ENCODE measurements at regions not wholly inside any gene's neighbourhood (a gene's known extent, or its start where the extent isn't known, plus 50 kb on each side); places are given as distances from the start of the nearest gene placed in this dataset.

DNA sequence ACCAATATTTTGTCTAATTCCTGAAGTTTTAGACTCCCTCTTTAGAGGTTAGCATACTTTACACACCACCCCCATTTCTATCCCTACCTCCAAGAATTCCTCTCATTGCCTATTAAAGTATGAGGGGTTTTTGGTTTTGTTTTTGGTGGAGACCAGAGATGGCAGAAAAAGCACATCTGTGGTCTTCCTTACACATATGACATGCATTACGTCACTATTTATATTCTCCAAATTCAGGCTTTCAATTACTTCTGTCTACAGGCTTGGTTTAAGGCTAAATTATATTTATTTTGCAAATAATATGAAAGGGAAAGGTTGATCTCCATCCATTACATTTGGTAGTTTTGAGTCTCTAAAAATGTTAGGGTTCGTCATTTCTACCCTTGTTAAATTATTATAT lies 674.6 kb downstream of the LMO4 start:
- TF ChIP-seq SPI1 (IDR thresholded peaks at IDR 0.05; ENCODE audit: borderline replicate concordance, low read depth) (no peak), POLR2AphosphoS5 (IDR thresholded peaks at IDR 0.05; ENCODE audit: low read depth) (no peak), GABPA (IDR thresholded peaks at IDR 0.05; ENCODE audit: low read depth) (no peak)
- TF ChIP-seq, protein P1, sequence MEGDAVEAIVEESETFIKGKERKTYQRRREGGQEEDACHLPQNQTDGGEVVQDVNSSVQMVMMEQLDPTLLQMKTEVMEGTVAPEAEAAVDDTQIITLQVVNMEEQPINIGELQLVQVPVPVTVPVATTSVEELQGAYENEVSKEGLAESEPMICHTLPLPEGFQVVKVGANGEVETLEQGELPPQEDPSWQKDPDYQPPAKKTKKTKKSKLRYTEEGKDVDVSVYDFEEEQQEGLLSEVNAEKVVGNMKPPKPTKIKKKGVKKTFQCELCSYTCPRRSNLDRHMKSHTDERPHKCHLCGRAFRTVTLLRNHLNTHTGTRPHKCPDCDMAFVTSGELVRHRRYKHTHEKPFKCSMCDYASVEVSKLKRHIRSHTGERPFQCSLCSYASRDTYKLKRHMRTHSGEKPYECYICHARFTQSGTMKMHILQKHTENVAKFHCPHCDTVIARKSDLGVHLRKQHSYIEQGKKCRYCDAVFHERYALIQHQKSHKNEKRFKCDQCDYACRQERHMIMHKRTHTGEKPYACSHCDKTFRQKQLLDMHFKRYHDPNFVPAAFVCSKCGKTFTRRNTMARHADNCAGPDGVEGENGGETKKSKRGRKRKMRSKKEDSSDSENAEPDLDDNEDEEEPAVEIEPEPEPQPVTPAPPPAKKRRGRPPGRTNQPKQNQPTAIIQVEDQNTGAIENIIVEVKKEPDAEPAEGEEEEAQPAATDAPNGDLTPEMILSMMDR (IDR thresholded peaks at IDR 0.05; ENCODE audit: insufficient read depth, low read length), result no peak
- TF ChIP-seq, protein P2, sequence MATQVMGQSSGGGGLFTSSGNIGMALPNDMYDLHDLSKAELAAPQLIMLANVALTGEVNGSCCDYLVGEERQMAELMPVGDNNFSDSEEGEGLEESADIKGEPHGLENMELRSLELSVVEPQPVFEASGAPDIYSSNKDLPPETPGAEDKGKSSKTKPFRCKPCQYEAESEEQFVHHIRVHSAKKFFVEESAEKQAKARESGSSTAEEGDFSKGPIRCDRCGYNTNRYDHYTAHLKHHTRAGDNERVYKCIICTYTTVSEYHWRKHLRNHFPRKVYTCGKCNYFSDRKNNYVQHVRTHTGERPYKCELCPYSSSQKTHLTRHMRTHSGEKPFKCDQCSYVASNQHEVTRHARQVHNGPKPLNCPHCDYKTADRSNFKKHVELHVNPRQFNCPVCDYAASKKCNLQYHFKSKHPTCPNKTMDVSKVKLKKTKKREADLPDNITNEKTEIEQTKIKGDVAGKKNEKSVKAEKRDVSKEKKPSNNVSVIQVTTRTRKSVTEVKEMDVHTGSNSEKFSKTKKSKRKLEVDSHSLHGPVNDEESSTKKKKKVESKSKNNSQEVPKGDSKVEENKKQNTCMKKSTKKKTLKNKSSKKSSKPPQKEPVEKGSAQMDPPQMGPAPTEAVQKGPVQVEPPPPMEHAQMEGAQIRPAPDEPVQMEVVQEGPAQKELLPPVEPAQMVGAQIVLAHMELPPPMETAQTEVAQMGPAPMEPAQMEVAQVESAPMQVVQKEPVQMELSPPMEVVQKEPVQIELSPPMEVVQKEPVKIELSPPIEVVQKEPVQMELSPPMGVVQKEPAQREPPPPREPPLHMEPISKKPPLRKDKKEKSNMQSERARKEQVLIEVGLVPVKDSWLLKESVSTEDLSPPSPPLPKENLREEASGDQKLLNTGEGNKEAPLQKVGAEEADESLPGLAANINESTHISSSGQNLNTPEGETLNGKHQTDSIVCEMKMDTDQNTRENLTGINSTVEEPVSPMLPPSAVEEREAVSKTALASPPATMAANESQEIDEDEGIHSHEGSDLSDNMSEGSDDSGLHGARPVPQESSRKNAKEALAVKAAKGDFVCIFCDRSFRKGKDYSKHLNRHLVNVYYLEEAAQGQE (IDR thresholded peaks at IDR 0.05; ENCODE audit: insufficient replicate concordance, low read depth), result no peak
- H3K27ac ChIP-seq (replicated peaks), result no peak overlapping the region
- no peak overlapping the region for H3K4me3 ChIP-seq (replicated peaks; ENCODE audit: insufficient read depth, low read length)
- no peaks in the 10 kb centered on the region for H3K27me3 ChIP-seq (ENCODE audit: insufficient read depth, poor library complexity, severe bottlenecking)
- DNase-seq (ENCODE audit: low read depth in 1 of 2, low spot score in 1 of 2), result no peak

DNA sequence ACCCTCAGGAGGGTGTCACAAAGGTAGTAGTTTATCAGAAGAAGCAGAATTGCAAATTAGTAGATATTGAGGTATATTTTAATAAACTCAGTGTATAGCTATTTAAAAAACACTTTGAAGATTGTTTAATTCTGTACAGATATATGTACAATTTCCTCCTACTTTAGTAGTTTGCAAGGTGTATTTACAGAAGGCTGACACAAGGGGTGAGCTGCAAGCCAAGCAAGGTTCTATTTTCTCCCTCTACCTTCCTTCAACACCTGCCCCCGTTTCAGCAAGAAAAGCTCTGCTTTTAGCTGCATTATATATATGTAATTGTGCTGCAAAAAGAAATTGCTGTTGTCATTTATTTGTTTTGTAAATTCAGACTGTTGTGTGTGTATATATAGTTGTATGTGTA lies 674.2 kb upstream of the PKN2 start:
- TF ChIP-seq, protein P1 (IDR thresholded peaks at IDR 0.05; ENCODE audit: insufficient read depth, low read length), result no peak
- TF ChIP-seq SPI1 (IDR thresholded peaks at IDR 0.05; ENCODE audit: borderline replicate concordance, low read depth), result no peak
- TF ChIP-seq POLR2AphosphoS5 (IDR thresholded peaks at IDR 0.05; ENCODE audit: low read depth), result no peak
- no peak for TF ChIP-seq GABPA (IDR thresholded peaks at IDR 0.05; ENCODE audit: low read depth)
- TF ChIP-seq, protein P2 (IDR thresholded peaks at IDR 0.05; ENCODE audit: insufficient replicate concordance, low read depth), result no peak
- no peak for DNase-seq (ENCODE audit: low read depth in 1 of 2, low spot score in 1 of 2)
- Histone ChIP-seq H3K4me3 (replicated peaks; ENCODE audit: insufficient read depth, low read length) (no peak overlapping the region), H3K27me3 (ENCODE audit: insufficient read depth, poor library complexity, severe bottlenecking) (no peaks in the 10 kb centered on the region), H3K27ac (replicated peaks) (no peak overlapping the region)

DNA sequence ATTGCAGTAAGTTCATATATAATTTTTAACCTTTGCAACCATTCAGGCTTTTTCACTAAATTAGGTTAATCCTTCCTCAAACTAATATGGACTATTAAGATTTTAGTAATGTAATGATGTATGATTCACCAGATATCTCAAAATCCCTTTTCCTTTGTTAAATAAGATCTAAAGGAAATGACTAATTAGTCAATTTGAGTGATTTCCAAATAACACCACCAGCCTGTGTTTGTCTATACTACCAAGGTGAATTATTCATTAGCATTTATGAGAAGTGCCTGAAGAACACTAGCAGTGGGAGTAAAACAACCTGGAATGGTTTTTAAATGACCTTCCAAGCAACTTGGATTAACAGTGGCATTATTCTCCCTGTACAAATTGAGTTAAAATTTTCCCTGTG lies 670.6 kb upstream of the PKN2 start:
- TF ChIP-seq, protein P2 (IDR thresholded peaks at IDR 0.05; ENCODE audit: insufficient replicate concordance, low read depth), result no peak
- TF ChIP-seq POLR2AphosphoS5 (IDR thresholded peaks at IDR 0.05; ENCODE audit: low read depth), result no peak
- no peak for TF ChIP-seq SPI1 (IDR thresholded peaks at IDR 0.05; ENCODE audit: borderline replicate concordance, low read depth)
- TF ChIP-seq GABPA (IDR thresholded peaks at IDR 0.05; ENCODE audit: low read depth), result no peak
- TF ChIP-seq, protein P1 (IDR thresholded peaks at IDR 0.05; ENCODE audit: insufficient read depth, low read length), result no peak
- no peak overlapping the region for H3K4me3 ChIP-seq (replicated peaks; ENCODE audit: insufficient read depth, low read length)
- DNase-seq (ENCODE audit: low read depth in 1 of 2, low spot score in 1 of 2), result no peak
- no peaks in the 10 kb centered on the region for H3K27me3 ChIP-seq (ENCODE audit: insufficient read depth, poor library complexity, severe bottlenecking)
- H3K27ac ChIP-seq (replicated peaks), result no peak overlapping the region

Measured in HL-60 (cell line).